ENCODE measurements at regions not wholly inside any gene's neighbourhood (a gene's known extent, or its start where the extent isn't known, plus 50 kb on each side); places are given as distances from the start of the nearest gene placed in this dataset.

DNA sequence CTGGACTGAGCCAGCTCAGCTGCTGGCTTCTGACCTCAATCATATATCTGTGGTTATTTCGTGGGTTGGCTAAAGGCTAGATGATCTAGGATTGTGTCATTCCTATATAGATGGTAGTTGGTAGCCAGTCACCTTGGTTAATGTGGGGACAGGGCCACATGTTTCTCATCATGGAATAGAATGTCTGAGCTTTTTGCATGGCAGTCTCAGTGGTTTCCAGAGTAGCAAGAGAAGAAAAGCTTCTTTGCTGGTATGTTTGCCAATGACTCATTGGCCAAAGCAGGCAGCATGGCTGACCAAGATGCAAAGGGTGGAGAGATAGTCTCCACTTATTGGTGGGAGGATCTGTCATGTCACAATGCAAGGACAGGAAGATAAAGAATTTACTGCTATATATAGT is 746.4 kb upstream of the FLRT2 start:
- DNase-seq, result no peak
- intact Hi-C loops (cut with DNase I), result no loop called here
- TF ChIP-seq, protein P1, sequence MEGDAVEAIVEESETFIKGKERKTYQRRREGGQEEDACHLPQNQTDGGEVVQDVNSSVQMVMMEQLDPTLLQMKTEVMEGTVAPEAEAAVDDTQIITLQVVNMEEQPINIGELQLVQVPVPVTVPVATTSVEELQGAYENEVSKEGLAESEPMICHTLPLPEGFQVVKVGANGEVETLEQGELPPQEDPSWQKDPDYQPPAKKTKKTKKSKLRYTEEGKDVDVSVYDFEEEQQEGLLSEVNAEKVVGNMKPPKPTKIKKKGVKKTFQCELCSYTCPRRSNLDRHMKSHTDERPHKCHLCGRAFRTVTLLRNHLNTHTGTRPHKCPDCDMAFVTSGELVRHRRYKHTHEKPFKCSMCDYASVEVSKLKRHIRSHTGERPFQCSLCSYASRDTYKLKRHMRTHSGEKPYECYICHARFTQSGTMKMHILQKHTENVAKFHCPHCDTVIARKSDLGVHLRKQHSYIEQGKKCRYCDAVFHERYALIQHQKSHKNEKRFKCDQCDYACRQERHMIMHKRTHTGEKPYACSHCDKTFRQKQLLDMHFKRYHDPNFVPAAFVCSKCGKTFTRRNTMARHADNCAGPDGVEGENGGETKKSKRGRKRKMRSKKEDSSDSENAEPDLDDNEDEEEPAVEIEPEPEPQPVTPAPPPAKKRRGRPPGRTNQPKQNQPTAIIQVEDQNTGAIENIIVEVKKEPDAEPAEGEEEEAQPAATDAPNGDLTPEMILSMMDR (IDR thresholded peaks at IDR 0.05), result no peak
- H3K4me1 ChIP-seq, result no peaks in the 10 kb centered on the region
- H3K36me3 ChIP-seq, result no peaks in the 10 kb centered on the region
- ATAC-seq, result no peak
- no peaks in the 10 kb centered on the region for H3K27me3 ChIP-seq (ENCODE audit: low read depth)
- no peak overlapping the region for H3K27ac ChIP-seq
- no peaks in the 10 kb centered on the region for H3K9me3 ChIP-seq
- H3K4me3 ChIP-seq, result no peak overlapping the region

DNA sequence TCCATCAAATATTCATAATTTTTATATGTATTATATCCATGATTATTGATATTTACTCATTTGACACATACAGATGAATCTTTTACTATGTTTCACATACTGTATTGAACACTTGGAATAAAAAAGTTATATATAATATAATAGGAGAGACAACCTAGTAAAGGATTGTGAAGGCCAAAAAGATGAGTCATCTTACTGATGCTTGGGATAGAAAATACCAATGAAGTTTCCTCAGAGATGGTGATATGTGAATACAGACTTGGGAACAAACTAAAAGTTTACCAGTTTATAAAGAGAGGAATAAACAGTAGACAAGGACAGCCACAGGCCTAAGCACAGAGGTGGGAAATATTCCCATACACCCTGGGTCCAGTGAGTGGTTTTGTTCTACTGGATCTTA is 743.9 kb upstream of the FLRT2 start:
- ATAC-seq (no peak), DNase-seq (no peak)
- Histone ChIP-seq H3K27ac (no peak overlapping the region), H3K4me1 (no peaks in the 10 kb centered on the region), H3K27me3 (ENCODE audit: low read depth) (no peaks in the 10 kb centered on the region), H3K9me3 (no peaks in the 10 kb centered on the region), H3K4me3 (no peak overlapping the region), H3K36me3 (no peaks in the 10 kb centered on the region)
- TF ChIP-seq, protein P1 (IDR thresholded peaks at IDR 0.05), result no peak
- intact Hi-C loops (cut with DNase I), result no loop called here

DNA sequence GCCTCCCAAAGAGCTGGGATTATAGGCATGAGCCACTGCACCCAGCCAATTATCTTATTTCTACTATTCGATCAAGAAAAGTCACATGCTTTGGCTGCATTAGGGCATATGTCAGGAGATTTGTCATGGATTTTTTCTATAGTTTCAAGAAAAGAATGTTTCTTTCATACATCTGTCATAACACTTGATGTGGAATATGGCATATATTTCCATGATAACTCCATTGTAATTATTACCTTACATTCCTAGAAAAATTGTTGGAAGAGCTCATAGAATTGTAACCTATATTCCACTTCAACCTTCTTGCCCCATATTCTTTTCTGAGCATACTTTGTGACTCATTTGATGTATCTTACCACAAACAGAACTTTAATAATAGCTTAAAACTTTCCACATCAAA is 740.9 kb upstream of the FLRT2 start:
- ATAC-seq, result no peak
- no peak for DNase-seq
- H3K36me3 ChIP-seq, result no peaks in the 10 kb centered on the region
- no peaks in the 10 kb centered on the region for H3K4me1 ChIP-seq
- no peaks in the 10 kb centered on the region for H3K9me3 ChIP-seq
- TF ChIP-seq, protein P1 (IDR thresholded peaks at IDR 0.05), result no peak
- H3K27ac ChIP-seq, result no peak overlapping the region
- H3K4me3 ChIP-seq, result no peak overlapping the region
- no peaks in the 10 kb centered on the region for H3K27me3 ChIP-seq (ENCODE audit: low read depth)
- intact Hi-C loops (cut with DNase I), result no loop called here

DNA sequence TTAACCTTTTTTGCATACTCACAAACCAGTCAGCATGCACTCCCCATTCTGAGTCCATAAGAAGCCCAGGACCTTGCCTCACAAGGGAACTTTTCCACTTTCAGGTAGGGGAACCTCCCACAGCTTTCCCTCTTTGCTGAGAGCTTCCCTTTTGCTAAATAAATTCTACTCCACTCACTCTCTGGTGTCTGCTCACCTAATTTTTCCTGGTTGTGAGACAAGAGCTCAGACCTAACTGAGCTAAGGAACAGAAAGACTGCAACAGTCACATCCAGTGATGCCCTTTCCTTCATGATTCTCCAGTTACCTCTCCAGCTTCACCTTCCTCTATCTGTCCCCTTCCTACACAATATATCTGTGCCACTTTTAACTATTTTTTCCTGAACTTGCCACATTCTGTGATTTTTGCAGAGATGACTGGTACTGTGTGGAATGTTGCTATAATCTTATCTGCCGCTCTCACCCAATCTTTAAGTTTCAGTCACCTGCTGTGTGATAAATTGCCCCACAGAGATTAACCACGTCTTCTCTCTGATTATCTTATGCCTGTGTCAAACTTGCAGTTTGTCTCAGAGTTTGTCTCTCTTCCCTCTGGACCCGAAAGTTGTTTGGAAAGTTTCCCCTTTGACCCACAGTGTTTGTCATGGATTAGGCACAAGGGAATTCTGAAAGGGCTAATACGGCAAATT is 737.1 kb upstream of the FLRT2 start:
- H3K27ac ChIP-seq, result no peak overlapping the region
- no peak for DNase-seq
- no peaks in the 10 kb centered on the region for H3K36me3 ChIP-seq
- ATAC-seq, result no peak
- H3K4me1 ChIP-seq, result no peaks in the 10 kb centered on the region
- no peak overlapping the region for H3K4me3 ChIP-seq
- intact Hi-C loops (cut with DNase I), result no loop called here
- no peaks in the 10 kb centered on the region for H3K9me3 ChIP-seq
- H3K27me3 ChIP-seq (ENCODE audit: low read depth), result no peaks in the 10 kb centered on the region
- TF ChIP-seq, protein P1 (IDR thresholded peaks at IDR 0.05), result no peak

DNA sequence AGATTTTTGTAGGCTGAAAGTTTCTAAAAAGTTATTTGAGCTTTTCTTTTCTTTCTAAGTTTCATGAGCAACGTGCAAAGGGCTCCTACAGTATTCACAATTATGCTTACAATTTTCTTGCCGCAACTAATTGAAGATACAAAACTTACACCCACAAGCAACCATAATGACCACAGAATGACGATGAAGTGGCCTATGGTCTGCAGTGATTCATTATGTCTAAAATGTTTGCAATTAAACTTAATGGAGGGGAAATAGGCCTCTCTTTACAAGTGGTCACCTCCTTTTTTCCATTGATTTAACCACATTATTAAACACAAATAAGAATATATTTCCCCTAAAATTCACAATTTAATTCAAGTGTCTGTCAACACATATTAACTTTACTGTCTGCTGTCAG is 732.6 kb upstream of the FLRT2 start:
- H3K36me3 ChIP-seq, result no peaks in the 10 kb centered on the region
- H3K9me3 ChIP-seq, result no peaks in the 10 kb centered on the region
- intact Hi-C loops (cut with DNase I), result no loop called here
- H3K4me3 ChIP-seq, result no peak overlapping the region
- no peak for ATAC-seq
- H3K27ac ChIP-seq, result no peak overlapping the region
- TF ChIP-seq, protein P1 (IDR thresholded peaks at IDR 0.05), result no peak
- no peaks in the 10 kb centered on the region for H3K4me1 ChIP-seq
- DNase-seq, result no peak
- H3K27me3 ChIP-seq (ENCODE audit: low read depth), result no peaks in the 10 kb centered on the region
